SK-N-SH treated with all-trans-retinoic acid at 6 μM for 48 hours (cell line): ENCODE measurements at regions not wholly inside any gene's neighbourhood (a gene's known extent, or its start where the extent isn't known, plus 50 kb on each side); places are given as distances from the start of the nearest gene placed in this dataset.

ENCODE experiments used
- ARNTL ChIP-seq: fragments of 450-650 bp; formaldehyde crosslinking; IDR thresholded peaks from 2 replicates; pipeline ENCODE4 v1.5.0; 2020; ENCODE audit warnings: low read depth, mild to moderate bottlenecking, moderate library complexity, borderline replicate concordance
- BACH2 ChIP-seq: fragments of 250-450 bp; sonication (Bioruptor Pico); IDR thresholded peaks from 2 replicates; pipeline ENCODE4 v1.9.0; 2021; ENCODE audit warnings: mild to moderate bottlenecking, borderline replicate concordance
- ESRRG ChIP-seq: fragments of 250-450 bp; sonication (Bioruptor Pico); IDR thresholded peaks from 2 replicates; pipeline ENCODE4 v1.6.1; 2021; ENCODE audit warnings: mild to moderate bottlenecking
- GLIS3 ChIP-seq: fragments of 250-450 bp; sonication (Bioruptor Pico); IDR thresholded peaks from 2 replicates; pipeline ENCODE4 v1.5.0; 2020; ENCODE audit warnings: mild to moderate bottlenecking, moderate library complexity
- PPARA ChIP-seq: fragments of 250-450 bp; sonication (Bioruptor Pico); IDR thresholded peaks from 2 replicates; pipeline ENCODE4 v1.5.0; 2020; ENCODE audit warnings: mild to moderate bottlenecking, borderline replicate concordance
- SNAI2 ChIP-seq: fragments of 250-450 bp; sonication (Bioruptor Pico); IDR thresholded peaks from 2 replicates; pipeline ENCODE4 v1.5.0; 2020; ENCODE audit warnings: mild to moderate bottlenecking, moderate library complexity
- TCF4 ChIP-seq: fragments of 250-450 bp; sonication (Bioruptor Pico); IDR thresholded peaks from 2 replicates; pipeline ENCODE4 v1.8.0; 2021; ENCODE audit warnings: mild to moderate bottlenecking, moderate library complexity, borderline replicate concordance
- ZC3H10 ChIP-seq: fragments of 250-450 bp; sonication (Bioruptor Pico); IDR thresholded peaks from 2 replicates; pipeline ENCODE4 v1.5.1; 2021; ENCODE audit warnings: mild to moderate bottlenecking, moderate library complexity
- ZFP3 ChIP-seq: fragments of 250-450 bp; sonication (Bioruptor Pico); IDR thresholded peaks from 2 replicates; pipeline ENCODE4 v1.5.0; 2020; ENCODE audit warnings: mild to moderate bottlenecking, moderate library complexity
- ZFP30 ChIP-seq: fragments of 450-650 bp; formaldehyde crosslinking; IDR thresholded peaks from 2 replicates; pipeline ENCODE4 v1.5.0; 2022; ENCODE audit warnings: mild to moderate bottlenecking, moderate library complexity
- ZNF565 ChIP-seq: fragments of 450-650 bp; formaldehyde crosslinking; conservative IDR thresholded peaks from 2 replicates; pipeline ENCODE4 v1.5.0; 2020; ENCODE audit warnings: low read depth, mild to moderate bottlenecking, moderate library complexity
- ZNF8 ChIP-seq: fragments of 450-650 bp; formaldehyde crosslinking; IDR thresholded peaks from 2 replicates; pipeline ENCODE4 v1.5.0; 2020; ENCODE audit warnings: mild to moderate bottlenecking, moderate library complexity
- TF ChIP-seq, protein P1 (sequence below): fragments of 250-450 bp; sonication (Bioruptor Pico); IDR thresholded peaks from 2 replicates; pipeline ENCODE4 v1.5.0; 2020; ENCODE audit warnings: mild to moderate bottlenecking, moderate library complexity
- TF ChIP-seq, protein P2 (sequence below): fragments of 250-450 bp; sonication (Bioruptor Pico); IDR thresholded peaks from 2 replicates; pipeline ENCODE4 v1.5.1; 2020; ENCODE audit warnings: low read depth, mild to moderate bottlenecking, moderate library complexity

DNA sequence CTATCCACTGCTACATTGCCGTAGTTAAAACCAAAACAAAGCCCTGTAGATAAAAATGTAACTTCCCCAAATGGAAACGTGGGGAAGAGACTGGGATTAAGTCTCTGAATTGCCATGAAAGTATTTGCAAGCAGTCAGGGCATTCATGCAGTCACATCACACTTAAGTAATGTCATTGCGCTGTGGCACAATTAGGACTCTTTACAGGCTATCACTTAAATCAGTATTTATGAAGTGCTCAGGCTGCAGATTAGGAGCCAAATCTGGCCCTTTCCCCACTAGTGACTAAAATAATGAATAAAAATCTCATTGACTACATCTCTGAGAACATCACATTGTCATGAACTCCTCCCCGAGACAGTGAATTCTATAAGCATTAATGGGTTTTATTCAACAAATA lies 300.9 kb downstream of the ICOS start:
- TF ChIP-seq ESRRG (CRISPR knock-in tag) (no peak), ZNF565 (no peak), BACH2 (CRISPR knock-in tag) (no peak), ZNF8 (CRISPR knock-in tag) (no peak), ZC3H10 (CRISPR knock-in tag) (no peak), SNAI2 (no peak), ZFP3 (CRISPR knock-in tag) (no peak), TCF4 (no peak), ARNTL (CRISPR knock-in tag) (no peak), ZFP30 (CRISPR knock-in tag) (no peak), GLIS3 (no peak), PPARA (CRISPR knock-in tag) (no peak)
- TF ChIP-seq, protein P1, sequence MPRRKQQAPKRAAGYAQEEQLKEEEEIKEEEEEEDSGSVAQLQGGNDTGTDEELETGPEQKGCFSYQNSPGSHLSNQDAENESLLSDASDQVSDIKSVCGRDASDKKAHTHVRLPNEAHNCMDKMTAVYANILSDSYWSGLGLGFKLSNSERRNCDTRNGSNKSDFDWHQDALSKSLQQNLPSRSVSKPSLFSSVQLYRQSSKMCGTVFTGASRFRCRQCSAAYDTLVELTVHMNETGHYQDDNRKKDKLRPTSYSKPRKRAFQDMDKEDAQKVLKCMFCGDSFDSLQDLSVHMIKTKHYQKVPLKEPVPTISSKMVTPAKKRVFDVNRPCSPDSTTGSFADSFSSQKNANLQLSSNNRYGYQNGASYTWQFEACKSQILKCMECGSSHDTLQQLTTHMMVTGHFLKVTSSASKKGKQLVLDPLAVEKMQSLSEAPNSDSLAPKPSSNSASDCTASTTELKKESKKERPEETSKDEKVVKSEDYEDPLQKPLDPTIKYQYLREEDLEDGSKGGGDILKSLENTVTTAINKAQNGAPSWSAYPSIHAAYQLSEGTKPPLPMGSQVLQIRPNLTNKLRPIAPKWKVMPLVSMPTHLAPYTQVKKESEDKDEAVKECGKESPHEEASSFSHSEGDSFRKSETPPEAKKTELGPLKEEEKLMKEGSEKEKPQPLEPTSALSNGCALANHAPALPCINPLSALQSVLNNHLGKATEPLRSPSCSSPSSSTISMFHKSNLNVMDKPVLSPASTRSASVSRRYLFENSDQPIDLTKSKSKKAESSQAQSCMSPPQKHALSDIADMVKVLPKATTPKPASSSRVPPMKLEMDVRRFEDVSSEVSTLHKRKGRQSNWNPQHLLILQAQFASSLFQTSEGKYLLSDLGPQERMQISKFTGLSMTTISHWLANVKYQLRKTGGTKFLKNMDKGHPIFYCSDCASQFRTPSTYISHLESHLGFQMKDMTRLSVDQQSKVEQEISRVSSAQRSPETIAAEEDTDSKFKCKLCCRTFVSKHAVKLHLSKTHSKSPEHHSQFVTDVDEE: no peak
- TF ChIP-seq, protein P2, sequence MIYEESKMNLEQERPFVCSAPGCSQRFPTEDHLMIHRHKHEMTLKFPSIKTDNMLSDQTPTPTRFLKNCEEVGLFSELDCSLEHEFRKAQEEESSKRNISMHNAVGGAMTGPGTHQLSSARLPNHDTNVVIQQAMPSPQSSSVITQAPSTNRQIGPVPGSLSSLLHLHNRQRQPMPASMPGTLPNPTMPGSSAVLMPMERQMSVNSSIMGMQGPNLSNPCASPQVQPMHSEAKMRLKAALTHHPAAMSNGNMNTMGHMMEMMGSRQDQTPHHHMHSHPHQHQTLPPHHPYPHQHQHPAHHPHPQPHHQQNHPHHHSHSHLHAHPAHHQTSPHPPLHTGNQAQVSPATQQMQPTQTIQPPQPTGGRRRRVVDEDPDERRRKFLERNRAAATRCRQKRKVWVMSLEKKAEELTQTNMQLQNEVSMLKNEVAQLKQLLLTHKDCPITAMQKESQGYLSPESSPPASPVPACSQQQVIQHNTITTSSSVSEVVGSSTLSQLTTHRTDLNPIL (CRISPR knock-in tag): no peak
